HepG2 (cell line): ENCODE measurements at regions not wholly inside any gene's neighbourhood (a gene's known extent, or its start where the extent isn't known, plus 50 kb on each side); places are given as distances from the start of the nearest gene placed in this dataset.

ENCODE experiments used
- ATAC-seq: fragments of 200-7000 bp; cut with Tn5 transposase; 3 replicates; pipeline ENCODE4 v1.9.1; 2020; ENCODE audit warnings: mild to moderate bottlenecking, moderate library complexity
- BruUV-seq: library from RNA; stranded (reverse); fragments of 400-500 nt; replicated peaks from 2 replicates; lab custom pipeline; 2021; lab: Mats Ljungman, UMichigan
- CTCF ChIA-PET: fragments of 300-600 bp; formaldehyde crosslinking; extraction: SDS; loops from one replicate; lab custom pipeline; 2021; ENCODE audit warnings: low total read pairs, inconsistent platforms, low intra/inter-chr PET ratio; lab: Yijun Ruan, JAX
- POLR2A ChIA-PET: fragments of 350-600 bp; sonication (Branson Sonifier 250); formaldehyde crosslinking; loops from one replicate; lab custom pipeline; 2020; ENCODE audit warnings: antibody characterized with exemption, inconsistent platforms; lab: Yijun Ruan, JAX
- DNase-seq: peaks from one replicate; pipeline ENCODE4 v3.0.0-alpha.2; 2015; ENCODE audit warnings: low spot score
- FAIRE-seq: peaks from 3 replicates; lab custom pipeline; 2011; peaks lifted over from hg19 to GRCh38; lab: Jason Lieb, UNC
- H2AFZ ChIP-seq: one replicate; pipeline ENCODE4 v1.6.1; 2011; ENCODE audit warnings: low read length, inconsistent platforms
- H3K27ac ChIP-seq: fragments of 300-600 bp; 3 replicates; pipeline ENCODE4 v1.8.0; 2011; ENCODE audit warnings: mixed run types, mild to moderate bottlenecking, mixed read lengths, low read length, inconsistent platforms; ENCODE audit not compliant: insufficient read depth; ENCODE audit errors: extremely low read length
- H3K27me3 ChIP-seq, 2 experiments: fragments of 200-600 bp in 1 of 2; 2 replicates in 1 of 2; 3 replicates in 1 of 2; pipeline versions ENCODE4 v1.6.0 to v1.8.0; 2011; ENCODE audit warnings: low read length in 2 of 2, mild to moderate bottlenecking in 2 of 2, moderate library complexity in 2 of 2, inconsistent platforms in 1 of 2; ENCODE audit not compliant: insufficient read depth in 2 of 2, control insufficient read depth in 1 of 2
- H3K36me3 ChIP-seq, 2 experiments: fragments of 200-600 bp in 1 of 2; replicated peaks in 1 of 2; 2 replicates in 1 of 2; 3 replicates in 1 of 2; pipeline versions ENCODE4 v1.5.1 to v1.8.0; 2011; ENCODE audit warnings: low read length in 2 of 2, inconsistent platforms in 1 of 2; ENCODE audit not compliant: insufficient read depth in 2 of 2, control insufficient read depth in 1 of 2
- H3K4me1 ChIP-seq: 2 replicates; pipeline ENCODE4 v1.5.1; 2012; ENCODE audit warnings: low read length, inconsistent platforms; ENCODE audit not compliant: insufficient read depth
- H3K4me2 ChIP-seq: 2 replicates; pipeline ENCODE4 v1.6.0; 2011; ENCODE audit warnings: low read depth, low read length, inconsistent platforms
- H3K4me3 ChIP-seq, 3 experiments: fragments of 200-600 bp in 1 of 3; sonication (generic), shearing (Covaris generic) in 1 of 3; replicated peaks in 1 of 3; 2 replicates each; pipeline ENCODE4 v1.5.1; 2011 to 2016; ENCODE audit warnings: low read length in 3 of 3, inconsistent platforms in 2 of 3, low read depth in 2 of 3, mild to moderate bottlenecking in 2 of 3, control low read depth in 1 of 3, mixed read lengths in 1 of 3; ENCODE audit not compliant: insufficient read depth in 1 of 3
- H3K79me2 ChIP-seq: one replicate; pipeline ENCODE4 v1.6.1; 2011; ENCODE audit warnings: low read length, inconsistent platforms; ENCODE audit not compliant: insufficient read depth
- H3K9ac ChIP-seq: 2 replicates; pipeline ENCODE4 v1.6.0; 2011; ENCODE audit warnings: mild to moderate bottlenecking, low read depth, low read length, inconsistent platforms; ENCODE audit not compliant: insufficient read depth
- H3K9me3 ChIP-seq: 2 replicates; pipeline ENCODE4 v1.5.1; 2012; ENCODE audit warnings: mild to moderate bottlenecking, low read length
- H4K20me1 ChIP-seq: 2 replicates; pipeline ENCODE4 v1.6.0; 2011; ENCODE audit warnings: inconsistent platforms, mild to moderate bottlenecking, low read length, moderate library complexity; ENCODE audit not compliant: insufficient read depth
- CHD4 ChIP-seq: fragments of 200-600 bp; sonication (generic); IDR thresholded peaks from 2 replicates; pipeline ENCODE4 v1.7.0; 2017; ENCODE audit warnings: mild to moderate bottlenecking, low read length, borderline replicate concordance
- ELF4 ChIP-seq: sonication (generic); formaldehyde crosslinking; IDR thresholded peaks from 2 replicates; pipeline ENCODE4 v1.5.0; 2020; ENCODE audit warnings: missing genetic modification reagents, mild to moderate bottlenecking, moderate library complexity, borderline replicate concordance
- IKZF5 ChIP-seq: IDR thresholded peaks from 2 replicates; pipeline ENCODE4 v1.6.1; 2018; ENCODE audit warnings: missing genetic modification reagents, mild to moderate bottlenecking, missing compliant biosample characterization
- MTA3 ChIP-seq: sonication (generic); formaldehyde crosslinking; IDR thresholded peaks from 2 replicates; pipeline ENCODE4 v1.4.0; 2020; ENCODE audit warnings: missing genetic modification reagents
- PTBP1 ChIP-seq: fragments of 200-400 bp; formaldehyde crosslinking; IDR thresholded peaks from 2 replicates; pipeline ENCODE4 v1.6.1; 2018; ENCODE audit warnings: low read length, low read depth; ENCODE audit not compliant: poor library complexity, severe bottlenecking
- SALL1 ChIP-seq: sonication (generic); formaldehyde crosslinking; IDR thresholded peaks from 2 replicates; pipeline ENCODE4 v1.8.0; 2022; ENCODE audit warnings: mild to moderate bottlenecking, missing genetic modification reagents
- XBP1 ChIP-seq: sonication (generic); formaldehyde crosslinking; IDR thresholded peaks from 2 replicates; pipeline ENCODE4 v1.5.0; 2020; ENCODE audit warnings: missing genetic modification reagents
- ZBTB39 ChIP-seq: sonication (generic); formaldehyde crosslinking; IDR thresholded peaks from 2 replicates; pipeline ENCODE4 v1.5.0; 2020; ENCODE audit warnings: missing genetic modification reagents
- ZC3H13 ChIP-seq: sonication (generic); formaldehyde crosslinking; IDR thresholded peaks from 2 replicates; pipeline ENCODE4 v1.8.1; 2023; ENCODE audit warnings: mild to moderate bottlenecking, missing genetic modification reagents, moderate library complexity
- ZGPAT ChIP-seq: IDR thresholded peaks from 2 replicates; pipeline ENCODE4 v1.6.1; 2016; ENCODE audit warnings: mild to moderate bottlenecking
- ZNF253 ChIP-seq: sonication (generic); formaldehyde crosslinking; IDR thresholded peaks from 2 replicates; pipeline ENCODE4 v1.8.0; 2022; ENCODE audit warnings: mild to moderate bottlenecking, missing genetic modification reagents, borderline replicate concordance
- ZNF331 ChIP-seq: sonication (generic); formaldehyde crosslinking; IDR thresholded peaks from 2 replicates; pipeline ENCODE4 v1.4.0; 2020; ENCODE audit warnings: missing genetic modification reagents
- ZNF33B ChIP-seq: sonication (generic); formaldehyde crosslinking; IDR thresholded peaks from 2 replicates; pipeline ENCODE4 v1.5.1; 2020; ENCODE audit warnings: mild to moderate bottlenecking, missing genetic modification reagents
- ZNF484 ChIP-seq: sonication (generic); formaldehyde crosslinking; IDR thresholded peaks from 2 replicates; pipeline ENCODE4 v1.5.1; 2020; ENCODE audit warnings: mild to moderate bottlenecking, low read depth, missing genetic modification reagents, borderline replicate concordance
- ZNF75D ChIP-seq: sonication (generic); formaldehyde crosslinking; IDR thresholded peaks from 2 replicates; pipeline ENCODE4 v1.8.1; 2023; ENCODE audit warnings: missing genetic modification reagents, mild to moderate bottlenecking, borderline replicate concordance
- WGBS: methylation state at CpG from one replicate; pipeline ENCODE4 v1.1.6; 2017; ENCODE audit warnings: low lambda C conversion rate; 5-methylcytosine and 5-hydroxymethylcytosine counted together
- in situ Hi-C: cut with HindIII; loops from 2 replicates; pipeline ENCODE4 v1.10.0; 2017; ENCODE audit warnings: low pct_unique_long_range_greater_than_20kb; ENCODE audit not compliant: extremely low pct_ligation_motif_present
- intact Hi-C: fragments of 100-400 bp; cut with micrococcal nuclease; formaldehyde crosslinking; loops from one replicate; pipeline ENCODE4 v1.10.0; 2022; ENCODE audit not compliant: unreplicated experiment

- Histone ChIP-seq H2AFZ (no peak overlapping the region), H3K79me2 (no peaks in the 10 kb centered on the region), H4K20me1 (no peaks in the 10 kb centered on the region), H3K4me1 (no peaks in the 10 kb centered on the region), H3K9ac (no peak overlapping the region), H3K27ac (no peak overlapping the region), H3K27me3 (no peaks in the 10 kb centered on the region), H3K36me3 (no peaks in the 10 kb centered on the region)
- ATAC-seq (no peak), FAIRE-seq (no peak), DNase-seq (no peak)
- POLR2A ChIA-PET: no interaction called here
- WGBS: 0% methylated on average over 4 of the region's 4 CpGs
- TF ChIP-seq PTBP1: no peak
- no peak for TF ChIP-seq ZNF33B (CRISPR knock-in tag)
- no peak for TF ChIP-seq ZNF253 (CRISPR knock-in tag)
- TF ChIP-seq SALL1: no peak
- no peak for TF ChIP-seq CHD4
- TF ChIP-seq ZNF75D (CRISPR knock-in tag): no peak
- TF ChIP-seq MTA3 (CRISPR knock-in tag): no peak
- TF ChIP-seq ZBTB39 (CRISPR knock-in tag): no peak
- no peak for TF ChIP-seq XBP1
- no peak for TF ChIP-seq ELF4 (CRISPR knock-in tag)
- no peak for TF ChIP-seq ZGPAT (CRISPR knock-in tag)
- no peak for TF ChIP-seq ZNF484 (CRISPR knock-in tag)
- no peak for TF ChIP-seq IKZF5 (CRISPR knock-in tag)
- TF ChIP-seq ZC3H13: no peak
- no peak for TF ChIP-seq ZNF331 (CRISPR knock-in tag)
- TF ChIP-seq, all 625 proteins: peak for 0
- intact Hi-C loops (no loop called here), in situ Hi-C loops (no loop called here)
- CTCF ChIA-PET: no interaction called here
- no peak overlapping the region for H3K4me3 ChIP-seq
- H3K4me2 ChIP-seq: no peak overlapping the region
- no TSS peak for BruUV-seq
- no peaks in the 10 kb centered on the region for H3K9me3 ChIP-seq
Measured at GRCh38 chr12:77504466-77504865, 326.2 kb upstream of the NAV3 start.
